NCI-H446 (cell line): ENCODE measurements at regions not wholly inside any gene's neighbourhood (a gene's known extent, or its start where the extent isn't known, plus 50 kb on each side); places are given as distances from the start of the nearest gene placed in this dataset.
"Not testable (repeated sequence)": the region's sequence is repeated elsewhere in the genome, so short reads cannot be mapped to it uniquely, and the experiment has no call there.

Experiments used
- DNase-seq, 2 experiments: peaks; one replicate each; lab custom pipeline; 2025; lab: John Stamatoyannopoulos, UW

DNA sequence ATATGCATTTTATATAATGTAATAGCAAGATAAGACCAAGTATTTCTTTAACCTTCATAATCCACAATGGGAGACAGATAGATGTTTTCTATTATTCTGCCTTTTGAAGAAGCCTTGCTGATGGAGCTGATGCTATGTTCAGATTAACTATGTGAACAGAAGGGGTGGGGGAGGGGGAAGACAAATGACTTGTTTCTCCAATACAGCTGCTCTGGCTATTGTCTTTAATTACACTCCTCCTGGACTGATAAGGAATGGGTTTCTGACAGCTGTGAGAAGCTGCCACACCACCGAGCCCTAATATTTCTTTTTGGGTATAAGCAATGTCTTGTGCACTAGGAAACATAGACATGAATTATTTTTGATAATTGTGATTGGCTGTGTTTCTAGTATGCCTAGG is 62.0 kb downstream of the CAVIN4 start:
- no peak for DNase-seq

- DNase-seq, result no peak
These were observed 62.7 kb downstream of the CAVIN4 start for GRCh38 chr9:100640447-100641050.

DNA sequence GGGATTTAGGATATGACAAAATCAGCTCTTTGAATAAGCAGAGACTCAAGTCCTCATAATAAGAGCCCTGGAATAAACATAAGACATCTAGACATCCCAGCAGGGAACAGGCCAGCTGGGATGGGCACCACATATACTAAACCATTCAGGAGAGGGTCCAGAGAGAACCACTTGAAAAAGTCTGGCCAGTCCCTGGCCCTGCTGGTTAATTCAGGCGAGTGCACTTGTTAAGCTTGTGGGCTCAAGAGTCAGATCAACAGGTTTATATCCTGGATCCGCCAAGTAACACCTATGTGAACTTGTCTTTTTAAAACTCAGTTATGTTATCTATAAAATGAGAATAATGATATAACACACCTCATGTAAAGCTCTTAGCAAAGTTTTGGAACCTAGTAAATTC is 63.3 kb downstream of the CAVIN4 start:
- no peak for DNase-seq

DNA sequence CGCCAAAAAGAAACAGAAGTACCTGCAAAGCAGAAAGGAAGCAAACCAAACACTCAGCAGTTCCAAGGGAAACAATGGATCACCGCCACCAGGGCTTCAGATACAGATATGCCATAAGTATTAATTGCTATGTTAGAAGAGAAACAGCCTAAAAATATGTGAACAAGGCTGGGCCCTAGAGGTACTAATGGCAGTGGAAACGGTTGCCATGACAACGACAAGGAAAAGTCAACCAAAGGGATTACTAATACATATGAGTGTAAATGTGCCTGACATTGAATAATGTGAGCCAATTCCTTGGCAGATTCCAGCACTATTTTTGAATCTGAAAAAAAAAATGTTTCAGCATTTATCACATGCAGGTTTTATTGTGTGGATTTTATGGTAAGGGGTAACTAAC is 75.0 kb downstream of the CAVIN4 start:
- no peak for DNase-seq

GRCh38 chr9:100653643-100654334 is 75.9 kb downstream of the CAVIN4 start:
- DNase-seq, result no peak

- not testable (repeated sequence) for DNase-seq
These were observed 79.0 kb downstream of the CAVIN4 start for GRCh38 chr9:100656851-100657250.

DNA sequence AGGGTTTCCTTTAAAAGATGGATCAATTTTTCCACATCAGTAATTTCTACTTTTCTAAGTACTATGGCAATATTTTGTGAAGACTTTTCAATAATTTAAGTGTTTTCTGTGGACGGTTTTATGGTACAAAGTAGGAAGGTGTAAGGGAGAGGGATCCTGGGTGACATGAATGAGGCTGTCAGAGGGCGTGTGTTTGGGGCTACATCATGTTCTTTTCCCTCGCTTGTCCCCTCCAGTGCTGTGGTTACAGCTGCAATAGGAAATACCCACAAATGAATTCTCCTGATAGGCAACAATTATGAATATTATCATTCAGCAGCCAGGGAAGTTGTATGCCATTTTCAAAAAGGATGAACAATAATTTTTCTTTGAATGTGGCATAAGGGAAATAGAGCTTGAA is 83.8 kb downstream of the CAVIN4 start:
- DNase-seq, result no peak

GRCh38 chr9:100662122-100662521 is 84.2 kb downstream of the CAVIN4 start:
- no peak for DNase-seq

DNA sequence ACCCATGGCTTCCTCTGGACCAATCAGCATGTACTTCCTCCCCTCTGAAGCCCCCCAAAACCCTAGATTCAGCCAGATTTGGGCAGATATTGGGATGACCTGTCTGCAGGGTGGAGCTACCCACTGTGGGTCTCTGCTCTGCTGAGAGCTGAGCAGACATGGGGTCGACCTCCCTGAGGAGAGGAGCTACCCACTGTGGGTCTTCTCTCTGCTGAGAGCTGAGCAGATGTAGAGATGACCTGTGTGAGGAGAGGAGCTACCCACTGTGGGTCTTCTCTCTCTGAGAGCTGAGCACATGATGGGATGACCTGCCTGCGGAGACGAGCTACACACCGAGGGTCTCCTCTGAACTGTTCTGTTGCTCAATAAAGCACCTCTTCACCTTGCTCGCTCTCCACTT is 89.6 kb downstream of the CAVIN4 start:
- no peak for DNase-seq

GRCh38 chr9:100668024-100668423 is 90.1 kb downstream of the CAVIN4 start:
- no peak for DNase-seq

DNA sequence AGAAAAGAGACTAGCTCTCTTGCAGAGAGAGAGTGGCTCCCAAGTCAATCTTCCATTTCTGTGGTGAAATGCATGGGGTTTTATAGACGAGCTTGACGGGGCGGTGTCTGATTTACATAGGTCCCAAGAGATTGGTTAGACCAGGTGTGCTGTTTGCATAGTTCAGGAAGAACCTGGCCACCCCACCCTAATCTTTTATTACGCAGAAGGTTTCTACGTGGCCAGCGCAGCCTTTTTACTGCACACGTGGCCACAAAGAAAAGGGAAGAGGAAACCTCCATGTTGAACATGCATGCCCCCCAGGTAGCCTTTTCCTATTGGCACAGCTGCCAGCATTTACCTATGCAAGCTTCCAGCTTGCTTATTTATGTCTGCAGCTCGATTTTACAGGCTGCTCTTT is 92.1 kb downstream of the CAVIN4 start:
- no peak for DNase-seq

- peak; percentile 50 to 76 for DNase-seq
These were observed 92.8 kb downstream of the CAVIN4 start for GRCh38 chr9:100670719-100671118.

GRCh38 chr9:100671898-100672297 is 94.0 kb downstream of the CAVIN4 start:
- DNase-seq, result no peak

DNA sequence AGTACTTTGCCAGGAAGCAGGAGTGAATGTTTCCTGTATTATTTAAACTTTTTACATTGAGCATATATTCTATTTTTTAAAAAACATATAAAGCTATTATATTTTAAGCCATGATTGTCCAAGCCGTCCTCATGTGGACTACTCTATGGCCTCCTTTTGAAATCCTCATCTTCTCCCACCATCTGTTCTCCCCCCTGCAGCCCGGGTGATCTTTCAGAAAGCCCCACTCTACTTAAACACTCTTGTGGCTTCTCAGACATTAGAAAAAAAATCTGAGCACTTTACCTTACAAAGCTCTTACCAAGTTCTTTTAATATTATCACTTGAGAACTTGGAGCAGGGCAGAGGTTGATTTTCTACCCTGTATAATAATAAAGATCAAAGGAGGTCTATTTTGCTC is 95.4 kb downstream of the CAVIN4 start:
- DNase-seq, result no peak

- peak; percentile 58 to 80 for DNase-seq
These were observed 96.7 kb downstream of the CAVIN4 start for GRCh38 chr9:100674419-100675122.

DNA sequence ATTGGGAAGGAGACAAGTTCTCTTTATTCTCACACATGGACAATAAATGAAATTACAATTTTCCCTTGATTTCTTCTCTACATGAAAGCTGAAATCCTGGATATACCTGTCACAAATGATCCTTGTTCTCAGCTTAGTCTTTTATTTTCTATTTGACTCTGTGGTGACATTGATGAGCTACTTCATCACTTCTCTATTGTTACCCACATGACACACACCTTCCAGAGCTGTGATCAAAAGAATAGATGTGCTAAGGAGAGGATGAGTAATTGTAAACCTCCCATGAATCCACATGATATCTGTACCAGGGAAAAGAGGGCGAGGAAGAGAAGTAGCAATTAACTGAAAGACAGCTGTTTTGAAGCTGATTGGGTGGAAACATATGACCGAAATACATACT is 102.0 kb downstream of the CAVIN4 start:
- DNase-seq, result no peak

DNA sequence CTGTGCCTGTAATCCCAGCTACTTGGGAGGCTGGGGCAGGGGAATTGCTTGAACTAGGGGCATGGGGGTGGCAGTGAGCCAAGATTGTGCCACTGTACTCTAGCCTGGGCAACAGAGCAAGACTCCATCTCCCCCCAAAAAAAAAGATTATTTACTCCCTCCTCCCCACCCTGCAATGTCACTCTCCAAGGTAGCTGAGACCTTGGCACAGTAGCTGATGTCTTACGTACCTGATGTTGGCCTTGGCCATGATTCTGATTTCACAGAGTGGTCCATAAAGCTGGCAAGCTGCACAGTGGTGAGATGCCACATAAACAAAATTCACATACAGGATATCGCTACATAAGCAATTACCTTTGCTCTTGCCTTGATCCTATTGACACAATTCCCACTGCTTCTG is 108.5 kb downstream of the CAVIN4 start:
- no peak for DNase-seq

- no peak for DNase-seq
These were observed 111.8 kb downstream of the CAVIN4 start for GRCh38 chr9:100689635-100690034.

- no peak for DNase-seq
These were observed 112.6 kb downstream of the CAVIN4 start for GRCh38 chr9:100690438-100690837.

- no peak for DNase-seq
These were observed 119.5 kb downstream of the CAVIN4 start for GRCh38 chr9:100697339-100697738.

DNA sequence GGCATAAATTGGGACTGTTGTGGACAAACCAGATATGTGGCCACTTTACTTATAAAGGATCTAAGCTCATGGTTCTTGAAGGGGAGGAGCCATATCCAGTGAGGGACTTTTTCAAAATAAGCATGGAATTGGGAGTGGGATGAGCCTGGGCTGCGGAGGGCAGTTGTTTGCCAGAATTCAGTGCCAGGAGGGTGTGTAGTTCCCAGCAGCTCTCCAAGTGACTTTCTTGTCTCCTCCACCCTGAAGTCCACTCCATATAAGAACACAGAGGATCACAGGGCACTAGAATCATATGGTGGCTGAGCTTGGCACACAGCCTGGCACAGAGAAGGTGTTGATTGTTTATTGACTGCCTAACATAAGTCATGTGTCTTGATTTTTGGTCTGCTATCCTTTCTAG is 121.1 kb downstream of the CAVIN4 start:
- peak in 1 of 2 experiments; percentile 40 for DNase-seq

DNA sequence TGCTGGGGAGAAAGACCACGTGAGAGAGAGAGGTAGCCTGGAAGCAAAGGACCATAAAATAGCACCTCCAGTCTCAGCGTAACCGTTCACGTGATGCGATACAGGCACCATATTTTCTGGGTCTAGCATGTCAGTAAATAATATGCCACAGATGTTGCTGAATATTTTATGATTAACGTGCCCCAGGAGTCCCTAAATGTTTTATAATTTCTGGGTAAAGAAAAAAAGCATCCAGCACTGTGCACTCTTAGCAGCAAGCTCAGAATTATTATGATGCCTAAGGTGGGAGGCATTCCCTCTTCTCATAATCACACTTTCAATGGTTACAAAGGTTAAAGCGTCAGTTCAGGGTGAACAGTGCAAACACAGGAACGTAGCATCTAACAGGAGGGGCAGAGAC is 121.8 kb downstream of the CAVIN4 start:
- DNase-seq, result no peak

DNA sequence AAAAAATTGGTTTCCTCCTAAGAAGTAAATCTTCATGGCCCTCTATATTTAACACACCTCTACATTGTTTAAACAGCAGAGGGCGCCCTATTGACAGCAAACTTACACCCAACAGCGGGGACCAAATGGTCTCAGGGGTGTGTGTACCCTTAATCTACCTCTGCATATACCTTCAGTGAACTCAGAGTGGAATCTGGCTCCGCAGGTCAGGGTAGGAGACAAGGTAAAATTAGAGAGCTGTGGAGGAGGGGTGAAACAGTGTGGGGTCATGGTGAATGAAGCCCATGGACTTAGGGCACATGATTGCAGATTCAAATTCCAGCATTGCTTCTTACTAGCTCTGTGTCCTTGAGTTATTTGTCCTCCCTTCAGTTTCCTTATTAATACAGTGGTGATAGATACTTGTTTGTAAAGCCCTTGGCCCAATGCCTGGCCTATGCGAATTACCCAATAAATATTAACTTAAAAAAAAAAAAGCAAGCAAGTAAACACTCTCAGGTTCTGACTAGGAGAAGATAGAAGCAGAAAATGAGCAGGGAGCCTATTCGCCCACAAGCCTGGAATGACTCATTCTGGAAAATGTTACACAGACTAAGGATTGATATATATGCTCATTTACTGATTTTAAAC is 122.9 kb downstream of the CAVIN4 start:
- DNase-seq, result peak in 1 of 2 experiments; percentile 39
